ENCODE measurements at regions not wholly inside any gene's neighbourhood (a gene's known extent, or its start where the extent isn't known, plus 50 kb on each side); places are given as distances from the start of the nearest gene placed in this dataset.

- no peak for TF ChIP-seq CTCF (IDR thresholded peaks at IDR 0.05)
- Mint-ChIP-seq H3K36me3 (no peaks in the 10 kb centered on the region), H3K27ac (no peak overlapping the region), H3K4me3 (no peak overlapping the region), H3K9me3 (no peaks in the 10 kb centered on the region), H3K4me1 (peaks cover 29 to 32% of the 10 kb centered on the region in 2 donors), H3K27me3 (ENCODE audit: low read depth in 2 of 2) (peaks cover 8 to 20% of the 10 kb centered on the region in 2 donors)
- WGBS (ENCODE audit: insufficient coverage), result 66% methylated on average over 2 of the region's 3 CpGs
- peaks cover 26% of the 10 kb centered on the region for H3K4me1 ChIP-seq (ENCODE audit: control insufficient read depth, insufficient read depth, low read length)
- no peaks in the 10 kb centered on the region for H3K36me3 ChIP-seq (ENCODE audit: control insufficient read depth, insufficient read depth, low read length)
- H3K4me3 ChIP-seq (ENCODE audit: low read length), result no peak overlapping the region
- no peaks in the 10 kb centered on the region for H3K27me3 ChIP-seq (ENCODE audit: control insufficient read depth, insufficient read depth, low read length)
- no peaks in the 10 kb centered on the region for H3K9me3 ChIP-seq (ENCODE audit: control insufficient read depth, insufficient read depth, low read length)
- intact Hi-C loops (cut with micrococcal nuclease), result no loop called here
- DNase-seq (no peak), ATAC-seq (no peak)
- H3K27ac ChIP-seq (ENCODE audit: low read length), result no peak overlapping the region
These were observed 160.3 kb upstream of the CDYL start for GRCh38 chr6:4615891-4616290.

GRCh38 chr6:4615231-4615630 lies 161.0 kb upstream of the CDYL start:
- WGBS (ENCODE audit: insufficient coverage), result 94% methylated on average over 6 of the region's 6 CpGs
- intact Hi-C loops (cut with micrococcal nuclease), result no loop called here
- H3K27me3 Mint-ChIP-seq (ENCODE audit: low read depth in 2 of 2), result peaks cover 8 to 20% of the 10 kb centered on the region in 2 donors

GRCh38 chr6:4614637-4615036 lies 161.6 kb upstream of the CDYL start:
- Mint-ChIP-seq H3K4me3 (no peak overlapping the region), H3K27ac (no peak overlapping the region)
- DNase-seq, result no peak

More at GRCh38 chr6:4615231-4615630, 161.0 kb upstream of the CDYL start:
- Histone ChIP-seq H3K4me3 (ENCODE audit: low read length) (no peak overlapping the region), H3K27ac (ENCODE audit: low read length) (no peak overlapping the region), H3K4me1 (ENCODE audit: control insufficient read depth, insufficient read depth, low read length) (peaks cover 32% of the 10 kb centered on the region), H3K36me3 (ENCODE audit: control insufficient read depth, insufficient read depth, low read length) (no peaks in the 10 kb centered on the region), H3K9me3 (ENCODE audit: control insufficient read depth, insufficient read depth, low read length) (no peaks in the 10 kb centered on the region), H3K27me3 (ENCODE audit: control insufficient read depth, insufficient read depth, low read length) (no peaks in the 10 kb centered on the region)
- Mint-ChIP-seq H3K27ac (no peak overlapping the region), H3K4me3 (no peak overlapping the region), H3K9me3 (no peaks in the 10 kb centered on the region), H3K4me1 (peaks cover 36 to 38% of the 10 kb centered on the region in 2 donors), H3K36me3 (no peaks in the 10 kb centered on the region)
- no peak for DNase-seq
- TF ChIP-seq CTCF (IDR thresholded peaks at IDR 0.05), result no peak
- ATAC-seq, result no peak

More at GRCh38 chr6:4614637-4615036, 161.6 kb upstream of the CDYL start:
- no peaks in the 10 kb centered on the region for H3K36me3 ChIP-seq (ENCODE audit: control insufficient read depth, insufficient read depth, low read length)
- Mint-ChIP-seq H3K27me3 (ENCODE audit: low read depth in 2 of 2) (peaks cover 8 to 20% of the 10 kb centered on the region in 2 donors), H3K4me1 (peaks cover 41 to 42% of the 10 kb centered on the region in 2 donors), H3K36me3 (no peaks in the 10 kb centered on the region), H3K9me3 (no peaks in the 10 kb centered on the region)
- ATAC-seq, result no peak
- H3K4me3 ChIP-seq (ENCODE audit: low read length), result no peak overlapping the region
- 99% methylated on average over 5 of the region's 5 CpGs for WGBS (ENCODE audit: insufficient coverage)
- peaks cover 36% of the 10 kb centered on the region for H3K4me1 ChIP-seq (ENCODE audit: control insufficient read depth, insufficient read depth, low read length)
- intact Hi-C loops (cut with micrococcal nuclease), result no loop called here
- H3K9me3 ChIP-seq (ENCODE audit: control insufficient read depth, insufficient read depth, low read length), result no peaks in the 10 kb centered on the region
- H3K27me3 ChIP-seq (ENCODE audit: control insufficient read depth, insufficient read depth, low read length), result no peaks in the 10 kb centered on the region
- no peak overlapping the region for H3K27ac ChIP-seq (ENCODE audit: low read length)
- no peak for TF ChIP-seq CTCF (IDR thresholded peaks at IDR 0.05)
